ENCODE measurements at regions not wholly inside any gene's neighbourhood (a gene's known extent, or its start where the extent isn't known, plus 50 kb on each side); places are given as distances from the start of the nearest gene placed in this dataset.

DNA sequence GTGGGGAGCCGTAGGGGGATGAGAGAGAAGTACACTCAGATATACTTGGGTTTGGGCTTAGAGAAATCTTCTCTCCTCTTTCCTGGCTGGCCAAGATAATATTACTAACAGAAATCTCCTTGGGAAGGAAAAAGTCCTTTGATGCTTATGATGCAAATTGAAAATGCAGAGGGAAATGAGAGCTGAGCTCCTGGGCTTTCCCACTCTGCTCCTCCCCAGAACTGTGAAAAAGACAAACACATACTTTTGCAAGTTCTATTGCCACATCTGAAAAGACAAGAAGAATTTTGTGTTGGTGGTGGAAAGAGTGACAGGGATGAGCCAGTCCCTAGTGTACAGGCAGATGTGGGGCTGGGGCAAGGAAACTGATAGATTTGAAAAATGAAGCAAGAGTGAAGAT is 185.9 kb downstream of the ANKRD60 start:
- no peak overlapping the region for H3K27ac ChIP-seq (ENCODE audit: low read depth, low read length, poor library complexity, severe bottlenecking)
- no peaks in the 10 kb centered on the region for H3K27me3 ChIP-seq (ENCODE audit: insufficient read depth, low read length)
- H3K4me3 ChIP-seq (ENCODE audit: low read depth, low read length, poor library complexity, severe bottlenecking) = no peak overlapping the region
- H3K4me1 ChIP-seq (ENCODE audit: insufficient read depth, low read length, severe bottlenecking) = no peaks in the 10 kb centered on the region
- H3K9me3 ChIP-seq (ENCODE audit: low read length) = no peaks in the 10 kb centered on the region
- no peaks in the 10 kb centered on the region for H3F3A ChIP-seq (ENCODE audit: insufficient read depth, low read length)
- no peak overlapping the region for H3K4me2 ChIP-seq (ENCODE audit: low read length)
- no peaks in the 10 kb centered on the region for H3K36me3 ChIP-seq (ENCODE audit: insufficient read depth, low read length)
- no peaks in the 10 kb centered on the region for H3K9me2 ChIP-seq (ENCODE audit: low read depth, low read length)
- H2AFZ ChIP-seq (ENCODE audit: low read length) = no peak overlapping the region
- TF ChIP-seq EZH2 (IDR thresholded peaks at IDR 0.05; ENCODE audit: borderline replicate concordance, low read length) = no peak
- TF ChIP-seq CTCF (IDR thresholded peaks at IDR 0.05; ENCODE audit: low read length) = no peak
- H3K9ac ChIP-seq (ENCODE audit: low read length) = no peak overlapping the region
- H4K20me1 ChIP-seq (ENCODE audit: insufficient read depth, low read length) = no peaks in the 10 kb centered on the region
- no peaks in the 10 kb centered on the region for H3K79me2 ChIP-seq (ENCODE audit: insufficient read depth, low read length)

DNA sequence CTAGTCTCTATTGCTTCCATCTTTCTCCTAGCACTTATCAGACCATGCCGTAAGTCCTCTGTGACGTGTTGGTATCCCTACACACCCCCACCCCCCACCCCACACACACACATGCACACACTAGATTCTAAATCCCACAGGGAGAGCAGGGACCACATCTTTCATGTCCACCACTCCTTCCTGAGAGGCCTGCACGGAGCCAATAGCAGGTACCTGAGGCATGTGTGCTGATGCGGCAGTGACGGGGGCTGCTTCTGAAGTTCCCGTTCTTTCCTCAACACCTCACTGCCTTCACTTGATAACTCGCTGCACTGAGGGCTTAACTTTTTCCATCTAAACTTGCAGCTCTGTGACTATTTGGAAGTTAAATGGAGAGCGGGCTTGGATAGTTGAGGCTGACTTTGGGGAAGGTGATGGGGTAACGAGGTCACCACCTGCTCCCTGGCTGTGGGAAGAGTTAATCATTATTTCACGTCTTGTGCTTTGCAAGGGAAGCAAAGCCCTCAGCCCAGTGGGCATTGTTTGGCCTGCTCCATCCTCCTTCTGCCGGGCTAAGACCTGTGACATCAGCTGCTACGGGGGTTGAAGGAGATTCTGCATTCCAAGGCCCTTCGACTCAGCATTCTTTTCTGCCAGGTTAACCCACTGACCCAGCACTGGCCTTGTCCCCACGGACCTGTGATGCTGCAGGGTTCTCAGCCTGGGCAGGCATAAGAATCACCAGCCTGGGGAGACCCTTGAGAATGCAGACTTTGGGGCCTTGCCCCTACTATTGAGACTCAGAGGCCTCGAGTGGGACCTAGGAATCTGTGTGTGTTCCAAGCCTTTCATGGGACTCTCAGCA is 187.8 kb downstream of the ANKRD60 start:
- no peaks in the 10 kb centered on the region for H3K4me1 ChIP-seq (ENCODE audit: insufficient read depth, low read length, severe bottlenecking)
- H3F3A ChIP-seq (ENCODE audit: insufficient read depth, low read length) = no peaks in the 10 kb centered on the region
- no peak overlapping the region for H3K9ac ChIP-seq (ENCODE audit: low read length)
- no peak overlapping the region for H3K4me3 ChIP-seq (ENCODE audit: low read depth, low read length, poor library complexity, severe bottlenecking)
- H3K27ac ChIP-seq (ENCODE audit: low read depth, low read length, poor library complexity, severe bottlenecking) = no peak overlapping the region
- no peak overlapping the region for H2AFZ ChIP-seq (ENCODE audit: low read length)
- no peaks in the 10 kb centered on the region for H3K27me3 ChIP-seq (ENCODE audit: insufficient read depth, low read length)
- H3K9me3 ChIP-seq (ENCODE audit: low read length) = no peaks in the 10 kb centered on the region
- no peak for TF ChIP-seq EZH2 (IDR thresholded peaks at IDR 0.05; ENCODE audit: borderline replicate concordance, low read length)
- no peak for TF ChIP-seq CTCF (IDR thresholded peaks at IDR 0.05; ENCODE audit: low read length)
- H3K79me2 ChIP-seq (ENCODE audit: insufficient read depth, low read length) = no peaks in the 10 kb centered on the region
- no peaks in the 10 kb centered on the region for H3K36me3 ChIP-seq (ENCODE audit: insufficient read depth, low read length)
- H3K9me2 ChIP-seq (ENCODE audit: low read depth, low read length) = no peaks in the 10 kb centered on the region
- no peaks in the 10 kb centered on the region for H4K20me1 ChIP-seq (ENCODE audit: insufficient read depth, low read length)
- H3K4me2 ChIP-seq (ENCODE audit: low read length) = no peak overlapping the region

DNA sequence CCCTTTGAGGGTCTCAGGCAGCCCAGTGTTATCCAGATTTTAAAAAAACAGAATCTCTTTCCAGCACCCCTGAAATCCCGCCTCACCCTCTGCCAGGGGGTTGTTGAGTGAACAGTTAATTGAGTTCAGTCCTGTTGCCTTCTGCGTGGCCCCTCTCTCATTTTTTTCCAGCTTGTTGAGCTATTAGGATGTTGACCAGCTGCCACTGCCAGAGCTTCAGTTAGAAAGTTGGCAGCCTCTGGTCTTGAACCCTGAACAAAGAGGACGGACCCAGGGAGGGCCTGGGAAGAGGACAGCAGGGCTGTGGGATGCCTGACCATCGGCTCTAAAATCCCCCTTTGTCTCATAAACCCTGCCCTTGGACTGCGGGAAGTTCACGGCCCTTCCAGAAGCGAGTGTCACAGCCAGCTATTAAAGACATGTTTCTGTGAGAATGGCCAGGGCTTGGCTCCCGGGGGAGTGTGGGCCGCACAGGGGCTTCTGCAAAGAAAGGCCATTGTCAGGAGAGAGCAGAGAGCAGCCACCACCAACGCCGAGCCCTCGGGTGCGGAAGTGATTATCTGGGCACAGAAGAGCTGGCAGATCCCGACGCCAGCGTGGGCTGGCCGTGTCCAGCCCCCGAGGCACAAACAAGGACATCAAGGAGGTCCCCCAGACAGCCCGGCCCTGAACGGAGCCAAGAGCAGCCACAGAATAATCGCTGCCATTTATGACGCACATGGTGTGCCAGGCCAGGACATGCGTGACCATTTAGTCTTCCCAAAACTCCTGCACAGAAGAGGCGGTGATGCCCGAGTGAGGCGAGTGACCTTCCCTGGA is 189.0 kb downstream of the ANKRD60 start:
- H3K9ac ChIP-seq (ENCODE audit: low read length) = no peak overlapping the region
- H3K79me2 ChIP-seq (ENCODE audit: insufficient read depth, low read length) = no peaks in the 10 kb centered on the region
- no peak overlapping the region for H3K27ac ChIP-seq (ENCODE audit: low read depth, low read length, poor library complexity, severe bottlenecking)
- H3K9me3 ChIP-seq (ENCODE audit: low read length) = no peaks in the 10 kb centered on the region
- H4K20me1 ChIP-seq (ENCODE audit: insufficient read depth, low read length) = no peaks in the 10 kb centered on the region
- no peaks in the 10 kb centered on the region for H3F3A ChIP-seq (ENCODE audit: insufficient read depth, low read length)
- H2AFZ ChIP-seq (ENCODE audit: low read length) = no peak overlapping the region
- no peaks in the 10 kb centered on the region for H3K9me2 ChIP-seq (ENCODE audit: low read depth, low read length)
- no peaks in the 10 kb centered on the region for H3K36me3 ChIP-seq (ENCODE audit: insufficient read depth, low read length)
- no peaks in the 10 kb centered on the region for H3K27me3 ChIP-seq (ENCODE audit: insufficient read depth, low read length)
- no peaks in the 10 kb centered on the region for H3K4me1 ChIP-seq (ENCODE audit: insufficient read depth, low read length, severe bottlenecking)
- no peak overlapping the region for H3K4me3 ChIP-seq (ENCODE audit: low read depth, low read length, poor library complexity, severe bottlenecking)
- no peak for TF ChIP-seq CTCF (IDR thresholded peaks at IDR 0.05; ENCODE audit: low read length)
- no peak for TF ChIP-seq EZH2 (IDR thresholded peaks at IDR 0.05; ENCODE audit: borderline replicate concordance, low read length)
- no peak overlapping the region for H3K4me2 ChIP-seq (ENCODE audit: low read length)

Measured in OCI-LY1 (cell line).